GM13976 (cell line): ENCODE measurements at regions not wholly inside any gene's neighbourhood (a gene's known extent, or its start where the extent isn't known, plus 50 kb on each side); places are given as distances from the start of the nearest gene placed in this dataset.

Experiments
- DNase-seq: peaks from one replicate; pipeline ENCODE4 v3.0.0; 2012; ENCODE audit warnings: low spot score
- CTCF ChIP-seq: IDR thresholded peaks from 2 replicates; pipeline ENCODE4 v1.5.1; 2012; ENCODE audit warnings: borderline replicate concordance, mild to moderate bottlenecking; ENCODE audit not compliant: insufficient read depth; ENCODE audit errors: extremely low read depth, missing control alignments, control extremely low read depth
- in situ Hi-C: fragments of 300-500 bp; cut with MboI; formaldehyde crosslinking; loops from one replicate; pipeline ENCODE4 v1.12.0; 2022; ENCODE audit warnings: low sequenced_read_pairs, mixed read lengths, inconsistent platforms; ENCODE audit not compliant: unreplicated experiment

GRCh38 chr7:14962778-14963177 lies 60.2 kb upstream of the DGKB start:
- DNase-seq = no peak
- no peak for TF ChIP-seq CTCF
- in situ Hi-C loops = no loop called here

- no peak for DNase-seq
- in situ Hi-C loops = no loop called here
- no peak for TF ChIP-seq CTCF
Observed at GRCh38 chr7:14960721-14961120, 58.2 kb upstream of the DGKB start.

- DNase-seq = no peak
- no peak for TF ChIP-seq CTCF
- in situ Hi-C loops = no loop called here
Observed at GRCh38 chr7:14959339-14959738, 56.8 kb upstream of the DGKB start.

GRCh38 chr7:14954035-14954434 lies 51.5 kb upstream of the DGKB start:
- no peak for DNase-seq
- TF ChIP-seq CTCF = no peak
- in situ Hi-C loops = no loop called here
